ENCODE measurements at regions not wholly inside any gene's neighbourhood (a gene's known extent, or its start where the extent isn't known, plus 50 kb on each side); places are given as distances from the start of the nearest gene placed in this dataset.

DNA sequence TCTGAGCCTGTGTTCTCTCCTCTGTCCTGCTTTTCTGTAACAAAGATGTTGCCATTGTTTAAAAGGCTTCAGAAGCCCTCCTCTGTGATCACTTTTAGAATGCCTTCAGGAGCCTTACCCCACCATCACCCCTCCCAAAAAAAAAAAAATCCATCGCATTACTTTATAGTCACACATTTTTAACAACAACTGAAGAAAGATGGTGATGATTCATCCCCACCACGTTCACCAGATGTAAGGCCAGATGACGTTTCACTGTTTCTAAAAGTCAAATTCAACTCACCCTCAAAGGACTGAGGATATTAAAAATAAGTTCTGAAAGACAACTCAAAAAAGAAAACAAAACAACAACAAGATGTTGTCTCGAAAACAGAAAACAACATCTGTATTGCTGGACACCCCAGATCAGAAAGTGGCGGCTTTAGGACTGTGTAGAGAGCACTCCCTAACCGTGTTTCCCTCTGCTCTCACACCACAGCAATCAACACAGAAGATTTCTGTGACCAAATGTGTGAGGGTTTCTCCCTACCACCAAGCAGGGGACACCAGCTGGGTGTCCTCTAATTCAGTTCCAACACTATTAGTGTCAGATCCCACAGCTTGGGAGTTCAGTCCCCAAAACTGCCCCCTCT, 61.9 kb upstream of the CREB1 start (continued):
- TF ChIP-seq, protein P1, sequence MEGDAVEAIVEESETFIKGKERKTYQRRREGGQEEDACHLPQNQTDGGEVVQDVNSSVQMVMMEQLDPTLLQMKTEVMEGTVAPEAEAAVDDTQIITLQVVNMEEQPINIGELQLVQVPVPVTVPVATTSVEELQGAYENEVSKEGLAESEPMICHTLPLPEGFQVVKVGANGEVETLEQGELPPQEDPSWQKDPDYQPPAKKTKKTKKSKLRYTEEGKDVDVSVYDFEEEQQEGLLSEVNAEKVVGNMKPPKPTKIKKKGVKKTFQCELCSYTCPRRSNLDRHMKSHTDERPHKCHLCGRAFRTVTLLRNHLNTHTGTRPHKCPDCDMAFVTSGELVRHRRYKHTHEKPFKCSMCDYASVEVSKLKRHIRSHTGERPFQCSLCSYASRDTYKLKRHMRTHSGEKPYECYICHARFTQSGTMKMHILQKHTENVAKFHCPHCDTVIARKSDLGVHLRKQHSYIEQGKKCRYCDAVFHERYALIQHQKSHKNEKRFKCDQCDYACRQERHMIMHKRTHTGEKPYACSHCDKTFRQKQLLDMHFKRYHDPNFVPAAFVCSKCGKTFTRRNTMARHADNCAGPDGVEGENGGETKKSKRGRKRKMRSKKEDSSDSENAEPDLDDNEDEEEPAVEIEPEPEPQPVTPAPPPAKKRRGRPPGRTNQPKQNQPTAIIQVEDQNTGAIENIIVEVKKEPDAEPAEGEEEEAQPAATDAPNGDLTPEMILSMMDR (IDR thresholded peaks at IDR 0.05 in 2 of 3, conservative IDR thresholded peaks at IDR 0.05 in 1 of 3; ENCODE audit: insufficient read depth in 2 of 3, low read depth in 1 of 3, low read length in 3 of 3), result no peak
- TF ChIP-seq HIVEP1 (CRISPR knock-in tag; IDR thresholded peaks at IDR 0.05), result no peak
- TF ChIP-seq TEAD2 (tag; IDR thresholded peaks at IDR 0.05), result no peak
- TF ChIP-seq GTF2F1 (IDR thresholded peaks at IDR 0.05; ENCODE audit: low read depth, low read length), result no peak
- no peak for TF ChIP-seq NONO (IDR thresholded peaks at IDR 0.05; ENCODE audit: low read depth in 2 of 2, low read length in 1 of 2)
- no peak for TF ChIP-seq WHSC1 (IDR thresholded peaks at IDR 0.05; ENCODE audit: low read length)
- no peak for TF ChIP-seq ELF2 (CRISPR knock-in tag; IDR thresholded peaks at IDR 0.05)

DNA sequence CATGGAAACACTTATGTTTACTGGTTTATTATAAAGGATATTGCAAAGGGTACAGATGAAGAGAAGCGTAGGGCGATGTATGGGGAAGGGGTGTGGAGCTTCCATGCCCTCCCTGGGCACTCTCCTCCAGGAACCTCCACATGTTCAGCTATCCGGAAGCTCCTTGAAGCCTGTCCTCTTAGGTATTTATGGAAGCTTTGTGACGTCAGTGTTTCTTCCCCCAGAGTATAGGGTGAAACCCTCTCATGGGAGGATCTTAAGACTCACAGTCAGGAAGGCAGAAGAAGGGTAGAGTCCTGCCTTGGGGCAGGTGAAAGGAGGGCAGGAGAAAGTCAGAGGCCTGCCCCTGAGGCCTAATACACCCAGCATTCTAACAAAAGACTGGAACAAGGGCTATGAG, 61.3 kb upstream of the CREB1 start:
- Histone ChIP-seq H3K36me3 (ENCODE audit: control insufficient read depth, insufficient read depth, low read length) (no peaks in the 10 kb centered on the region), H4K20me1 (replicated peaks; ENCODE audit: control insufficient read depth, insufficient read depth, low read length) (no peaks in the 10 kb centered on the region), H3K9me3 (replicated peaks; ENCODE audit: control insufficient read depth, insufficient read depth, low read depth, low read length) (no peaks in the 10 kb centered on the region), H3K79me2 (ENCODE audit: control insufficient read depth, insufficient read depth, low read length) (no peaks in the 10 kb centered on the region), H3K9me1 (ENCODE audit: control insufficient read depth, insufficient read depth, low read length) (no peaks in the 10 kb centered on the region), H3K4me1 (replicated peaks in 1 of 2; ENCODE audit: control insufficient read depth in 2 of 2, insufficient read depth in 2 of 2, low read length in 2 of 2) (no peaks in the 10 kb centered on the region; a peak in 3 of 5 replicates), H2AFZ (ENCODE audit: low read depth, low read length) (no peak overlapping the region), H3K4me2 (ENCODE audit: insufficient read depth, low read length) (no peak overlapping the region), H3K4me3 (no peak overlapping the region), H3K9ac (ENCODE audit: insufficient read depth in 1 of 2, low read depth in 2 of 2, low read length in 2 of 2) (no peak overlapping the region), H3K27me3 (ENCODE audit: control insufficient read depth in 2 of 2, insufficient read depth in 2 of 2, low read length in 2 of 2) (no peaks in the 10 kb centered on the region), H3K27ac (ENCODE audit: extremely low read depth, low read depth, low read length) (no peak overlapping the region)
- ATAC-seq (no peak), DNase-seq (ENCODE audit: extremely low read depth in 1 of 4, low spot score in 3 of 4) (no peak), FAIRE-seq (no peak)
- CTCF ChIA-PET (ENCODE audit: low intra/inter-chr PET ratio), result no interaction called here
- 80% methylated on average over 3 of the region's 4 CpGs for WGBS (ENCODE audit: insufficient coverage, low coverage, missing lambda C conversion rate)
- TF ChIP-seq ZZZ3 (IDR thresholded peaks at IDR 0.05), result no peak
- no peak for TF ChIP-seq C11orf30 (IDR thresholded peaks at IDR 0.05; ENCODE audit: low read depth)
- TF ChIP-seq POLR2B (IDR thresholded peaks at IDR 0.05; ENCODE audit: low read depth, partially characterized antibody), result no peak
- in situ Hi-C loops (cut with MboI) (loop anchor here (25.0 kb wide), 2 partner anchors 481 to 906 kb away; no protein-coding TSS in a partner anchor), intact Hi-C loops (cut with micrococcal nuclease) (no loop called here)
- no TSS peak for BruUV-seq (replicated peaks)
- POLR2A ChIA-PET, result interaction anchor here (1.1 kb wide), 1 partner anchor 15 kb away, joined by 3 read pairs; no protein-coding TSS in a partner anchor

Measured in K562 (cell line).